Fibroblast of pulmonary artery (primary cell): ENCODE measurements at regions not wholly inside any gene's neighbourhood (a gene's known extent, or its start where the extent isn't known, plus 50 kb on each side); places are given as distances from the start of the nearest gene placed in this dataset.

Source experiments
- DNase-seq: peaks from one replicate; pipeline ENCODE4 v3.0.0-alpha.2; 2010; ENCODE audit warnings: low read depth
- H3K4me3 ChIP-seq: replicated peaks from 2 replicates; pipeline ENCODE4 v1.5.1; 2011; ENCODE audit warnings: low read depth, mild to moderate bottlenecking, control low read depth, low read length, moderate library complexity
- CTCF ChIP-seq: IDR thresholded peaks from 2 replicates; pipeline ENCODE4 v1.5.1; 2011; ENCODE audit warnings: mild to moderate bottlenecking, control low read depth, low read length, inconsistent platforms; ENCODE audit errors: missing control alignments

- H3K4me3 ChIP-seq, result peak overlapping the region; percentile 71
- peak; percentile 23 for DNase-seq
- TF ChIP-seq CTCF, result no peak
These were observed 97.8 kb downstream of the ZNF674 start for GRCh38 chrX:46447384-46447783.

- H3K4me3 ChIP-seq, result peak overlapping the region; percentile 71
- peak; percentile 77 for DNase-seq
- TF ChIP-seq CTCF, result no peak
These were observed 98.4 kb downstream of the ZNF674 start for GRCh38 chrX:46446727-46447378.

DNA sequence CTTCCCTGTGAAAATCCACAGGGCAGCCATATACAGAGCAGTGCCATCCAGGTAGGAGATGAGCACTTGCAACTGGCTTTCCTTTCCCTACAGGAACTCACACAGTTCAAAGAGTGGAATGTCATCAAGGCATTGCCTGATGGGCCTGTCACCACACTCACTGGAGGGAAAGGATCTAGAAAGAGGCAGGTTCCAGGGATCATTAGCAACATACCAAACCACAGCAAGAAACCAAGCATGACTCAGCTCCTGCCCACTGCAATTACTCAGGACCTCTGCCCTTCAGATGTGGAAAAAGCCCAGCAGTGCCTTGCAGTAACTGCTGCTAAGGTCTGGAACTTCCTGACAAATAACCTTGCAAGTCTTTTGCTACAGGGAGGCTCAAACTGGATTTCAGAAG lies 101.2 kb downstream of the ZNF674 start:
- TF ChIP-seq CTCF, result no peak
- DNase-seq, result peak; percentile 71
- no peak overlapping the region for H3K4me3 ChIP-seq

DNA sequence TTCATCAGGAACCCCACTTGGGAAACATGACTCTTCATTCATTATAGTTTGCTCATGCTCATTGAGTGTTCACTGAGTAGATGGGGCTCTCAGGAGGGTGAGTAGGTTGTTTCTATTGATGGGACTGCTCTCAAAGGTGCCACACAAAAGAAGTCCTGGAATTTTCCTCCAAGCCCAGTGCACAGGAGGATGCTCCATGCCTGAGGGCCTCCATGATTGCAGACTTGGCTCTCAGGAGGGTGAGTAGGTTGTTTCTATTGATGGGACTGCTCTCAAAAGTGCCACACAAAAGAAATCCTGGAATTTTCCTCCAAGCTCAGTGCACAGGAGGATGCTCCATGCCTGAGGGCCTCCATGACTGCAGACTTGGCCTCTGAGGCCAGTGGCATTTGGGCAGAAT lies 108.5 kb downstream of the ZNF674 start:
- no peak overlapping the region for H3K4me3 ChIP-seq
- DNase-seq, result no peak
- TF ChIP-seq CTCF, result no peak

DNA sequence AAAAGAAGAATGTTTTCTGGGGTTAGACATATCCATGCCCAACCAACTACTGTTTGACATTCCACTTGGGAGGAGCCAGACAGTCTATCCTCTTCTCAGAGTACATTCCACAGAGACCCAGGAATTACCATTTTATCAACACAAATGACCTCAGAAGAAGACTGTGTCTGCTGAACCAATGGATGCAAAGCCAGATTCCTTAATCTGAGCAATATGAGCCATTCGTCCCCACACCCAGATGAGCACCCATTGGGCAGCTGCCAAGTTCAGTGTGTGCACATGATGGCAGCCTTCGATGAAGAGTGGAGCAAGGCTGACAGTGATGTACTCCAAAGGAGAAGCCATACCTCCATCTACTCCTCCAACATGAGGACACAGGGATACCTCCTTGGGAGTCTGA lies 111.3 kb downstream of the ZNF674 start:
- TF ChIP-seq CTCF, result no peak
- H3K4me3 ChIP-seq, result no peak overlapping the region
- peak; percentile 4 for DNase-seq

- no peak overlapping the region for H3K4me3 ChIP-seq
- DNase-seq, result peak; percentile 78
- peak; percentile 65 for TF ChIP-seq CTCF
These were observed 136.4 kb downstream of the ZNF674 start for GRCh38 chrX:46408553-46409407.
